ENCODE measurements at regions not wholly inside any gene's neighbourhood (a gene's known extent, or its start where the extent isn't known, plus 50 kb on each side); places are given as distances from the start of the nearest gene placed in this dataset.

GRCh38 chr20:20992686-20993360, 113.3 kb downstream of the LINC00237 start:
- DNase-seq (ENCODE audit: low read depth) = no peak

GRCh38 chr20:20992277-20992676, 113.9 kb downstream of the LINC00237 start:
- no peak for DNase-seq (ENCODE audit: low read depth)

- no peak for DNase-seq (ENCODE audit: low read depth)
Measured at GRCh38 chr20:20989081-20989480, 117.1 kb downstream of the LINC00237 start.

- no peak for DNase-seq (ENCODE audit: low read depth)
Measured at GRCh38 chr20:20979934-20980333, 126.2 kb downstream of the LINC00237 start.

- DNase-seq (ENCODE audit: low read depth) = no peak
Measured at GRCh38 chr20:20977786-20978185, 128.4 kb downstream of the LINC00237 start.

- DNase-seq (ENCODE audit: low read depth) = no peak
Measured at GRCh38 chr20:20972490-20972889, 133.7 kb downstream of the LINC00237 start.

GRCh38 chr20:20971810-20972209, 134.3 kb downstream of the LINC00237 start:
- DNase-seq (ENCODE audit: low read depth) = no peak

GRCh38 chr20:20970841-20971240, 135.3 kb downstream of the LINC00237 start:
- DNase-seq (ENCODE audit: low read depth) = no peak

GRCh38 chr20:20969701-20970280, 136.4 kb downstream of the LINC00237 start:
- DNase-seq (ENCODE audit: low read depth) = no peak

- no peak for DNase-seq (ENCODE audit: low read depth)
Measured at GRCh38 chr20:20967564-20968184, 138.5 kb downstream of the LINC00237 start.

- no peak for DNase-seq (ENCODE audit: low read depth)
Measured at GRCh38 chr20:20966171-20966570, 140.0 kb downstream of the LINC00237 start.

GRCh38 chr20:20959031-20959755, 147.0 kb downstream of the LINC00237 start:
- no peak for DNase-seq (ENCODE audit: low read depth)

GRCh38 chr20:20956513-20956931, 149.6 kb downstream of the LINC00237 start:
- no peak for DNase-seq (ENCODE audit: low read depth)

GRCh38 chr20:20955892-20956291, 150.3 kb downstream of the LINC00237 start:
- DNase-seq (ENCODE audit: low read depth) = no peak

- DNase-seq (ENCODE audit: low read depth) = no peak
Measured at GRCh38 chr20:20953738-20954618, 152.2 kb downstream of the LINC00237 start.

- no peak for DNase-seq (ENCODE audit: low read depth)
Measured at GRCh38 chr20:20950620-20951019, 155.5 kb downstream of the LINC00237 start.

- DNase-seq (ENCODE audit: low read depth) = no peak
Measured at GRCh38 chr20:20946122-20946759, 159.9 kb downstream of the LINC00237 start.

- DNase-seq (ENCODE audit: low read depth) = no peak
Measured at GRCh38 chr20:20941468-20941889, 164.7 kb downstream of the LINC00237 start.

GRCh38 chr20:20939006-20939405, 167.2 kb downstream of the LINC00237 start:
- no peak for DNase-seq (ENCODE audit: low read depth)

- no peak for DNase-seq (ENCODE audit: low read depth)
Measured at GRCh38 chr20:20938599-20938998, 167.6 kb downstream of the LINC00237 start.

- no peak for DNase-seq (ENCODE audit: low read depth)
Measured at GRCh38 chr20:20938131-20938530, 168.0 kb downstream of the LINC00237 start.
